ENCODE measurements at regions not wholly inside any gene's neighbourhood (a gene's known extent, or its start where the extent isn't known, plus 50 kb on each side); places are given as distances from the start of the nearest gene placed in this dataset.

DNA sequence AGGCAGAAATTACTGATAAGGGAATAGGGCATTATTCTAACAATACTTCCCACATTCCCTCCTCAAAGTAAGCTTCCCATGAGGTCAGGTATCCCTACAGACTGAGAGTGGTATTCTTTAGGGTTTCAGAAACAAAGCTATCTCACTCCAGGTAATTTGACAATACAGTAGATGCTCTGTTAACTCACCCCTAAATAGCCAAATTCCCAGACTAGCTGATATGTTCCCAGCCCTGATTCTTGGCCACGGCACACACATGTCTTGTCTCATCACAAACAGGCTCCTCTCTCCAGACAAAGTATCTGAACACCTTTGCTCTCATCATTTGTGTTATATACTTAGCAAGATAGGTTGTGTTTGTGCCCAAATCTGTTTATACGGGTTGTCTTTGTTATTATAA is 139.9 kb downstream of the ZNF608 start:
- no peak overlapping the region for H2BK12ac ChIP-seq (ENCODE audit: insufficient read length, low read depth, low read length)
- H3K27ac ChIP-seq (ENCODE audit: insufficient read length, low read depth, low read length), result no peak overlapping the region
- H2AK5ac ChIP-seq (ENCODE audit: insufficient read length, low read length), result no peak overlapping the region
- H4K8ac ChIP-seq (replicated peaks; ENCODE audit: insufficient read length, low read depth, low read length), result no peak overlapping the region
- no peaks in the 10 kb centered on the region for H3K27me3 ChIP-seq (ENCODE audit: insufficient read depth, low read length)
- no peak overlapping the region for H3K4ac ChIP-seq (ENCODE audit: low read depth, low read length)
- H3K4me3 Mint-ChIP-seq, result no peak overlapping the region
- H2BK5ac ChIP-seq (ENCODE audit: insufficient read length, low read length), result no peak overlapping the region
- no peak overlapping the region for H4K5ac ChIP-seq (ENCODE audit: insufficient read length, low read depth, low read length)
- no peaks in the 10 kb centered on the region; the same call in 1 of the 2 replicates for H3K27me3 Mint-ChIP-seq (ENCODE audit: low read depth)
- H3K14ac ChIP-seq (ENCODE audit: insufficient read depth, low read length), result no peak overlapping the region
- no peak overlapping the region for H2BK15ac ChIP-seq (ENCODE audit: low read depth, low read length)
- no peak overlapping the region for H3K56ac ChIP-seq (ENCODE audit: insufficient read length, low read depth, low read length)
- H2BK120ac ChIP-seq (ENCODE audit: low read depth, low read length, poor library complexity, severe bottlenecking), result no peak overlapping the region
- H3K27ac Mint-ChIP-seq, result no peak overlapping the region; a peak in 1 of 7 replicates
- no peaks in the 10 kb centered on the region for H3K79me1 ChIP-seq (ENCODE audit: insufficient read depth, low read depth, low read length, poor library complexity, severe bottlenecking)
- H3K23me2 ChIP-seq (ENCODE audit: insufficient read length, low read depth, low read length, poor library complexity, severe bottlenecking), result no peaks in the 10 kb centered on the region
- no peaks in the 10 kb centered on the region; a peak in 1 of 7 replicates for H3K36me3 Mint-ChIP-seq (ENCODE audit: insufficient read depth in 1 of 3, low read depth in 3 of 3)
- DNase-seq, result no peak
- TF ChIP-seq, protein P1, sequence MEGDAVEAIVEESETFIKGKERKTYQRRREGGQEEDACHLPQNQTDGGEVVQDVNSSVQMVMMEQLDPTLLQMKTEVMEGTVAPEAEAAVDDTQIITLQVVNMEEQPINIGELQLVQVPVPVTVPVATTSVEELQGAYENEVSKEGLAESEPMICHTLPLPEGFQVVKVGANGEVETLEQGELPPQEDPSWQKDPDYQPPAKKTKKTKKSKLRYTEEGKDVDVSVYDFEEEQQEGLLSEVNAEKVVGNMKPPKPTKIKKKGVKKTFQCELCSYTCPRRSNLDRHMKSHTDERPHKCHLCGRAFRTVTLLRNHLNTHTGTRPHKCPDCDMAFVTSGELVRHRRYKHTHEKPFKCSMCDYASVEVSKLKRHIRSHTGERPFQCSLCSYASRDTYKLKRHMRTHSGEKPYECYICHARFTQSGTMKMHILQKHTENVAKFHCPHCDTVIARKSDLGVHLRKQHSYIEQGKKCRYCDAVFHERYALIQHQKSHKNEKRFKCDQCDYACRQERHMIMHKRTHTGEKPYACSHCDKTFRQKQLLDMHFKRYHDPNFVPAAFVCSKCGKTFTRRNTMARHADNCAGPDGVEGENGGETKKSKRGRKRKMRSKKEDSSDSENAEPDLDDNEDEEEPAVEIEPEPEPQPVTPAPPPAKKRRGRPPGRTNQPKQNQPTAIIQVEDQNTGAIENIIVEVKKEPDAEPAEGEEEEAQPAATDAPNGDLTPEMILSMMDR (conservative IDR thresholded peaks at IDR 0.05), result no peak
- no peaks in the 10 kb centered on the region for H4K20me1 ChIP-seq (ENCODE audit: control insufficient read depth, insufficient read depth, insufficient read length)
- no peak overlapping the region for H4K91ac ChIP-seq (ENCODE audit: insufficient read length, low read depth, low read length)
- no peak overlapping the region for H2AFZ ChIP-seq (ENCODE audit: low read length)
- no peak overlapping the region for H3K4me2 ChIP-seq (ENCODE audit: insufficient read depth, insufficient read length, low read length)
- H3K9me3 ChIP-seq (ENCODE audit: control insufficient read depth, low read depth, low read length), result no peaks in the 10 kb centered on the region
- H3K9ac ChIP-seq (ENCODE audit: extremely low read depth, insufficient read length, low read length), result no peak overlapping the region
- no peak overlapping the region for H3K18ac ChIP-seq (ENCODE audit: insufficient read length, low read depth, low read length)
- no peak overlapping the region for H3K23ac ChIP-seq (ENCODE audit: insufficient read length, low read depth, low read length)
- peaks cover 4% of the 10 kb centered on the region; the same call in 1 of the 2 replicates for H3K4me1 ChIP-seq (ENCODE audit: insufficient read depth, low read length)
- WGBS (ENCODE audit: extremely low coverage, insufficient read length, low lambda C conversion rate), result no CpG with 5 or more reads among the region's 2 CpGs
- H3T11ph ChIP-seq (ENCODE audit: low read length), result no peak overlapping the region
- peaks cover 8% of the 10 kb centered on the region in 2 experiments for H3K4me1 Mint-ChIP-seq
- no peak overlapping the region for H2BK20ac ChIP-seq (ENCODE audit: low read depth, low read length, poor library complexity, severe bottlenecking)
- H3K9me3 Mint-ChIP-seq, result peaks cover 0 to 3% of the 10 kb centered on the region in 2 experiments; a peak in 1 of 5 replicates
- no peaks in the 10 kb centered on the region for H3K79me2 ChIP-seq (ENCODE audit: insufficient read depth, low read length)
